ENCODE measurements at regions not wholly inside any gene's neighbourhood (a gene's known extent, or its start where the extent isn't known, plus 50 kb on each side); places are given as distances from the start of the nearest gene placed in this dataset.

- no peak for DNase-seq (ENCODE audit: extremely low spot score in 2 of 2)
Measured at GRCh38 chr2:220707261-220707660, 864.8 kb downstream of the EPHA4 start.

GRCh38 chr2:220708366-220708765 lies 863.7 kb downstream of the EPHA4 start:
- H3K27ac ChIP-seq, result no peak overlapping the region
- H3K4me1 ChIP-seq, result no peaks in the 10 kb centered on the region
- no peak for DNase-seq (ENCODE audit: extremely low spot score in 2 of 2)
- intact Hi-C loops (cut with DNase I), result no loop called here
- H3K27me3 ChIP-seq, result no peaks in the 10 kb centered on the region
- H3K9me3 ChIP-seq, result no peaks in the 10 kb centered on the region
- H3K36me3 ChIP-seq, result no peaks in the 10 kb centered on the region
- H3K4me3 ChIP-seq, result no peak overlapping the region
- TF ChIP-seq POLR2AphosphoS5 (IDR thresholded peaks at IDR 0.05; ENCODE audit: insufficient read depth in 1 of 2, low read depth in 1 of 2) (no peak), CTCF (IDR thresholded peaks at IDR 0.05) (no peak), POLR2A (IDR thresholded peaks at IDR 0.05) (no peak)

More at GRCh38 chr2:220707261-220707660, 864.8 kb downstream of the EPHA4 start:
- Histone ChIP-seq H3K4me1 (no peaks in the 10 kb centered on the region), H3K4me3 (no peak overlapping the region), H3K27ac (no peak overlapping the region), H3K27me3 (no peaks in the 10 kb centered on the region), H3K9me3 (no peaks in the 10 kb centered on the region), H3K36me3 (no peaks in the 10 kb centered on the region)
- intact Hi-C loops (cut with DNase I), result no loop called here
- TF ChIP-seq POLR2AphosphoS5 (IDR thresholded peaks at IDR 0.05; ENCODE audit: insufficient read depth in 1 of 2, low read depth in 1 of 2) (no peak), POLR2A (IDR thresholded peaks at IDR 0.05) (no peak), CTCF (IDR thresholded peaks at IDR 0.05) (no peak)

- no peak for DNase-seq (ENCODE audit: extremely low spot score in 2 of 2)
- Histone ChIP-seq H3K27me3 (no peaks in the 10 kb centered on the region), H3K27ac (no peak overlapping the region), H3K4me3 (no peak overlapping the region), H3K9me3 (no peaks in the 10 kb centered on the region), H3K4me1 (no peaks in the 10 kb centered on the region), H3K36me3 (no peaks in the 10 kb centered on the region)
- intact Hi-C loops (cut with DNase I), result no loop called here
- TF ChIP-seq CTCF (IDR thresholded peaks at IDR 0.05) (no peak), POLR2A (IDR thresholded peaks at IDR 0.05) (no peak), POLR2AphosphoS5 (IDR thresholded peaks at IDR 0.05; ENCODE audit: insufficient read depth in 1 of 2, low read depth in 1 of 2) (no peak)
Measured at GRCh38 chr2:220717283-220717682, 854.8 kb downstream of the EPHA4 start.

GRCh38 chr2:220736778-220737177 lies 835.3 kb downstream of the EPHA4 start:
- DNase-seq (ENCODE audit: extremely low spot score in 2 of 2), result no peak
- Histone ChIP-seq H3K4me3 (no peak overlapping the region), H3K27ac (no peak overlapping the region), H3K36me3 (no peaks in the 10 kb centered on the region), H3K27me3 (no peaks in the 10 kb centered on the region), H3K4me1 (no peaks in the 10 kb centered on the region), H3K9me3 (no peaks in the 10 kb centered on the region)
- intact Hi-C loops (cut with DNase I), result no loop called here
- TF ChIP-seq POLR2A (IDR thresholded peaks at IDR 0.05) (no peak), CTCF (IDR thresholded peaks at IDR 0.05) (no peak), POLR2AphosphoS5 (IDR thresholded peaks at IDR 0.05; ENCODE audit: insufficient read depth in 1 of 2, low read depth in 1 of 2) (no peak)

GRCh38 chr2:220743203-220743602 lies 828.9 kb downstream of the EPHA4 start:
- no peaks in the 10 kb centered on the region for H3K9me3 ChIP-seq
- TF ChIP-seq CTCF (IDR thresholded peaks at IDR 0.05), result no peak
- no peak for TF ChIP-seq POLR2A (IDR thresholded peaks at IDR 0.05)
- no peak for TF ChIP-seq POLR2AphosphoS5 (IDR thresholded peaks at IDR 0.05; ENCODE audit: insufficient read depth in 1 of 2, low read depth in 1 of 2)
- no peak overlapping the region for H3K4me3 ChIP-seq
- no peaks in the 10 kb centered on the region for H3K36me3 ChIP-seq
- no peak overlapping the region for H3K27ac ChIP-seq
- intact Hi-C loops (cut with DNase I), result no loop called here
- H3K4me1 ChIP-seq, result no peaks in the 10 kb centered on the region
- no peak for DNase-seq (ENCODE audit: extremely low spot score in 2 of 2)
- no peaks in the 10 kb centered on the region for H3K27me3 ChIP-seq
